ENCODE measurements at regions not wholly inside any gene's neighbourhood (a gene's known extent, or its start where the extent isn't known, plus 50 kb on each side); places are given as distances from the start of the nearest gene placed in this dataset.

- H3K4me3 ChIP-seq (ENCODE audit: low read depth, low read length), result no peak overlapping the region
- no peak for DNase-seq (ENCODE audit: low read depth)
- no peak for TF ChIP-seq CTCF (IDR thresholded peaks at IDR 0.05; ENCODE audit: insufficient read depth, low read depth, low read length, missing control alignments)
Measured at GRCh38 chr10:59557642-59558041, 152.0 kb downstream of the SLC16A9 start.

- DNase-seq (ENCODE audit: low read depth), result no peak
- no peak overlapping the region for H3K4me3 ChIP-seq (ENCODE audit: low read depth, low read length)
- TF ChIP-seq CTCF (IDR thresholded peaks at IDR 0.05; ENCODE audit: insufficient read depth, low read depth, low read length, missing control alignments), result no peak
Measured at GRCh38 chr10:59557052-59557451, 152.6 kb downstream of the SLC16A9 start.

GRCh38 chr10:59553162-59553900 is 156.3 kb downstream of the SLC16A9 start:
- TF ChIP-seq CTCF (IDR thresholded peaks at IDR 0.05; ENCODE audit: insufficient read depth, low read depth, low read length, missing control alignments), result no peak
- no peak for DNase-seq (ENCODE audit: low read depth)
- no peak overlapping the region for H3K4me3 ChIP-seq (ENCODE audit: low read depth, low read length)

GRCh38 chr10:59550061-59550460 is 159.6 kb downstream of the SLC16A9 start:
- TF ChIP-seq CTCF (IDR thresholded peaks at IDR 0.05; ENCODE audit: insufficient read depth, low read depth, low read length, missing control alignments), result no peak
- no peak for DNase-seq (ENCODE audit: low read depth)
- no peak overlapping the region for H3K4me3 ChIP-seq (ENCODE audit: low read depth, low read length)

- no peak overlapping the region for H3K4me3 ChIP-seq (ENCODE audit: low read depth, low read length)
- no peak for TF ChIP-seq CTCF (IDR thresholded peaks at IDR 0.05; ENCODE audit: insufficient read depth, low read depth, low read length, missing control alignments)
- DNase-seq (ENCODE audit: low read depth), result no peak
Measured at GRCh38 chr10:59538623-59539022, 171.0 kb downstream of the SLC16A9 start.

- H3K4me3 ChIP-seq (ENCODE audit: low read depth, low read length), result no peak overlapping the region
- no peak for DNase-seq (ENCODE audit: low read depth)
- no peak for TF ChIP-seq CTCF (IDR thresholded peaks at IDR 0.05; ENCODE audit: insufficient read depth, low read depth, low read length, missing control alignments)
Measured at GRCh38 chr10:59537501-59537900, 172.1 kb downstream of the SLC16A9 start.

Data from GM12865 (cell line).